HEK293T (cell line): ENCODE measurements at regions not wholly inside any gene's neighbourhood (a gene's known extent, or its start where the extent isn't known, plus 50 kb on each side); places are given as distances from the start of the nearest gene placed in this dataset.
A peak's percentile ranks its signal among the peaks of the same experiment; 100 is the strongest.

Source experiments
- CTCF ChIA-PET: fragments of 350-600 bp; formaldehyde crosslinking; extraction: SDS; loops from one replicate; lab custom pipeline; 2021; ENCODE audit warnings: antibody characterized with exemption, inconsistent platforms; lab: Yijun Ruan, JAX
- POLR2A ChIA-PET: fragments of 350-600 bp; formaldehyde crosslinking; extraction: SDS; loops from one replicate; lab custom pipeline; 2020; ENCODE audit warnings: antibody characterized with exemption, inconsistent platforms; lab: Yijun Ruan, JAX
- DNase-seq: peaks from one replicate; pipeline ENCODE4 v3.0.0; 2012; ENCODE audit warnings: mixed read lengths; ENCODE audit errors: extremely low spot score
- ARNT ChIP-seq: fragments of 450-650 bp; IDR thresholded peaks from 2 replicates; pipeline ENCODE4 v1.6.1; 2017; ENCODE audit warnings: mild to moderate bottlenecking
- BHLHE40 ChIP-seq: fragments of 450-650 bp; IDR thresholded peaks from 2 replicates; pipeline ENCODE4 v1.6.1; 2016; ENCODE audit warnings: mild to moderate bottlenecking, moderate library complexity, borderline replicate concordance
- CTBP1 ChIP-seq: fragments of 450-650 bp; IDR thresholded peaks from 2 replicates; pipeline ENCODE4 v1.6.1; 2016; ENCODE audit warnings: borderline replicate concordance
- ELF4 ChIP-seq: fragments of 450-650 bp; IDR thresholded peaks from 2 replicates; pipeline ENCODE4 v1.6.1; 2017; ENCODE audit warnings: antibody characterized with exemption
- FOXA1 ChIP-seq: fragments of 450-650 bp; IDR thresholded peaks from 2 replicates; pipeline ENCODE4 v1.6.1; 2016; ENCODE audit warnings: mild to moderate bottlenecking
- FOXK2 ChIP-seq: fragments of 450-650 bp; IDR thresholded peaks from 2 replicates; pipeline ENCODE4 v1.6.1; 2016; ENCODE audit warnings: mild to moderate bottlenecking
- FOXM1 ChIP-seq: fragments of 450-650 bp; IDR thresholded peaks from 2 replicates; pipeline ENCODE4 v1.6.1; 2017; ENCODE audit warnings: mild to moderate bottlenecking, borderline replicate concordance
- HDGF ChIP-seq: fragments of 450-650 bp; IDR thresholded peaks from 2 replicates; pipeline ENCODE4 v1.6.1; 2017; ENCODE audit warnings: antibody characterized with exemption, borderline replicate concordance
- L3MBTL2 ChIP-seq: fragments of 450-650 bp; conservative IDR thresholded peaks from 2 replicates; pipeline ENCODE4 v1.6.1; 2016; ENCODE audit warnings: mild to moderate bottlenecking
- LEF1 ChIP-seq: fragments of 450-650 bp; IDR thresholded peaks from 2 replicates; pipeline ENCODE4 v1.6.1; 2017; ENCODE audit warnings: mild to moderate bottlenecking, borderline replicate concordance
- NFRKB ChIP-seq: fragments of 450-650 bp; IDR thresholded peaks from 2 replicates; pipeline ENCODE4 v1.6.1; 2016; ENCODE audit warnings: mild to moderate bottlenecking, moderate library complexity
- PKNOX1 ChIP-seq: fragments of 450-650 bp; IDR thresholded peaks from 2 replicates; pipeline ENCODE4 v1.6.1; 2016
- SP1 ChIP-seq: fragments of 450-650 bp; IDR thresholded peaks from 2 replicates; pipeline ENCODE4 v1.6.1; 2017
- SUZ12 ChIP-seq: fragments of 450-650 bp; IDR thresholded peaks from 2 replicates; pipeline ENCODE4 v1.6.1; 2016; ENCODE audit warnings: mild to moderate bottlenecking
- TARDBP ChIP-seq: fragments of 450-650 bp; IDR thresholded peaks from 2 replicates; pipeline ENCODE4 v1.6.1; 2016
- ZNF384 ChIP-seq: fragments of 450-650 bp; IDR thresholded peaks from 2 replicates; pipeline ENCODE4 v1.6.1; 2016

- CTCF ChIA-PET, result interaction anchor here (0.6 kb wide), 1 partner anchor 67 kb away, joined by 3 read pairs; no protein-coding TSS in a partner anchor
- POLR2A ChIA-PET, result no interaction called here
- TF ChIP-seq HDGF (no peak), PKNOX1 (no peak), SUZ12 (no peak), ELF4 (no peak), L3MBTL2 (no peak), ARNT (no peak), SP1 (no peak), FOXK2 (no peak), LEF1 (no peak), FOXM1 (no peak), CTBP1 (no peak)
- DNase-seq, result no peak
Observed at GRCh38 chr15:47573673-47574072, 143.6 kb upstream of the SEMA6D start.

GRCh38 chr15:47577000-47577399 is 140.3 kb upstream of the SEMA6D start:
- ChIA-PET CTCF (no interaction called here), POLR2A (no interaction called here)
- TF ChIP-seq BHLHE40 (no peak), CTBP1 (no peak)
- DNase-seq, result no peak

- TF ChIP-seq BHLHE40 (no peak), FOXM1 (no peak), SUZ12 (no peak), NFRKB (no peak), FOXK2 (no peak), ELF4 (no peak), SP1 (no peak), LEF1 (no peak), CTBP1 (no peak), TARDBP (no peak), HDGF (no peak)
- CTCF ChIA-PET, result no interaction called here
- POLR2A ChIA-PET, result no interaction called here
- no peak for DNase-seq
Observed at GRCh38 chr15:47577461-47577860, 139.8 kb upstream of the SEMA6D start.

- POLR2A ChIA-PET, result no interaction called here
- CTCF ChIA-PET, result no interaction called here
- DNase-seq, result no peak
- TF ChIP-seq L3MBTL2 (no peak), ZNF384 (no peak), PKNOX1 (no peak), LEF1 (no peak), CTBP1 (no peak), SP1 (no peak), ELF4 (no peak), BHLHE40 (no peak)
Observed at GRCh38 chr15:47582233-47582632, 135.1 kb upstream of the SEMA6D start.

- DNase-seq, result no peak
- ChIA-PET CTCF (no interaction called here), POLR2A (no interaction called here)
- TF ChIP-seq BHLHE40 (no peak), FOXK2 (no peak), NFRKB (no peak), LEF1 (no peak), ELF4 (no peak), HDGF (no peak), FOXM1 (no peak), CTBP1 (no peak), FOXA1 (no peak)
Observed at GRCh38 chr15:47584316-47584715, 133.0 kb upstream of the SEMA6D start.

GRCh38 chr15:47586653-47587224 is 130.6 kb upstream of the SEMA6D start:
- POLR2A ChIA-PET, result no interaction called here
- DNase-seq, result peak; percentile 18
- TF ChIP-seq ZNF384, result peak; percentile 16; the same call in 1 of the 2 replicates
- TF ChIP-seq NFRKB, result no peak
- CTCF ChIA-PET, result no interaction called here

GRCh38 chr15:47587940-47588802 is 129.1 kb upstream of the SEMA6D start:
- ChIA-PET CTCF (no interaction called here), POLR2A (no interaction called here)
- TF ChIP-seq SUZ12 (no peak), ZNF384 (no peak), NFRKB (no peak), LEF1 (no peak), ARNT (no peak), FOXM1 (no peak), BHLHE40 (no peak)
- DNase-seq, result no peak
